Suprapubic skin (tissue), 4 donors: ENCODE measurements at regions not wholly inside any gene's neighbourhood (a gene's known extent, or its start where the extent isn't known, plus 50 kb on each side); places are given as distances from the start of the nearest gene placed in this dataset.

Experiments
- DNase-seq, 2 donors: peaks; one replicate each; pipeline ENCODE4 v3.0.0-alpha.2; 2019; ENCODE audit warnings: low spot score in 2 of 2
- H3K27ac ChIP-seq: fragments of 200-600 bp; sonication (generic); one replicate; pipeline ENCODE4 v1.5.1; 2019
- H3K27me3 ChIP-seq: fragments of 200-600 bp; sonication (generic); one replicate; pipeline ENCODE4 v1.5.1; 2019
- H3K36me3 ChIP-seq: fragments of 200-600 bp; sonication (generic); one replicate; pipeline ENCODE4 v1.5.1; 2019
- H3K4me1 ChIP-seq: fragments of 200-600 bp; sonication (generic); one replicate; pipeline ENCODE4 v1.5.1; 2019
- H3K4me3 ChIP-seq: fragments of 200-600 bp; sonication (generic); one replicate; pipeline ENCODE4 v1.5.1; 2019; ENCODE audit warnings: mild to moderate bottlenecking
- H3K9me3 ChIP-seq: fragments of 200-600 bp; sonication (generic); one replicate; pipeline ENCODE4 v1.5.1; 2019
- CTCF ChIP-seq, 2 donors: fragments of 200-600 bp in 1 of 2; fragments of 450-650 bp in 1 of 2; sonication (generic) in 1 of 2; IDR thresholded peaks; one replicate each; pipeline ENCODE4 v1.5.1; 2016 to 2019; ENCODE audit warnings: antibody characterized with exemption in 2 of 2, mild to moderate bottlenecking in 1 of 2, moderate library complexity in 1 of 2
- EP300 ChIP-seq: sonication (generic); formaldehyde crosslinking; IDR thresholded peaks from one replicate; pipeline ENCODE4 v1.6.1; 2017; ENCODE audit warnings: antibody characterized with exemption
- POLR2A ChIP-seq, 2 donors: fragments of 450-650 bp; IDR thresholded peaks; one replicate each; pipeline ENCODE4 v1.6.1; 2017; ENCODE audit warnings: antibody characterized with exemption in 2 of 2, mild to moderate bottlenecking in 2 of 2, moderate library complexity in 2 of 2
- POLR2AphosphoS5 ChIP-seq, 3 donors: sonication (generic); formaldehyde crosslinking; IDR thresholded peaks; one replicate each; pipeline ENCODE4 v1.6.1; 2017; ENCODE audit warnings: antibody characterized with exemption in 3 of 3
- WGBS: methylation state at CpG from one replicate; pipeline ENCODE4 v1.1.5; 2018; 5-methylcytosine and 5-hydroxymethylcytosine counted together

- DNase-seq = no peak
- Histone ChIP-seq H3K4me3 (no peak overlapping the region), H3K4me1 (no peaks in the 10 kb centered on the region), H3K27ac (no peak overlapping the region), H3K27me3 (no peaks in the 10 kb centered on the region), H3K9me3 (no peaks in the 10 kb centered on the region), H3K36me3 (no peaks in the 10 kb centered on the region)
- 59% methylated on average over 2 of the region's 2 CpGs for WGBS
- no peak for TF ChIP-seq CTCF (IDR thresholded peaks at IDR 0.05)
- no peak for TF ChIP-seq EP300
- TF ChIP-seq POLR2AphosphoS5 (IDR thresholded peaks at IDR 0.05) = no peak
- TF ChIP-seq POLR2A (IDR thresholded peaks at IDR 0.05) = no peak
Observed at GRCh38 chr3:86229775-86230094, 761.2 kb downstream of the VGLL3 start.

- 56% methylated on average over 4 of the region's 4 CpGs for WGBS
- H3K4me1 ChIP-seq = no peaks in the 10 kb centered on the region
- H3K9me3 ChIP-seq = no peaks in the 10 kb centered on the region
- H3K36me3 ChIP-seq = no peaks in the 10 kb centered on the region
- no peak overlapping the region for H3K4me3 ChIP-seq
- H3K27ac ChIP-seq = no peak overlapping the region
- TF ChIP-seq CTCF (IDR thresholded peaks at IDR 0.05) = no peak
- no peak for TF ChIP-seq POLR2AphosphoS5 (IDR thresholded peaks at IDR 0.05)
- no peak for TF ChIP-seq POLR2A (IDR thresholded peaks at IDR 0.05)
- TF ChIP-seq EP300 = no peak
- no peak for DNase-seq
- no peaks in the 10 kb centered on the region for H3K27me3 ChIP-seq
Observed at GRCh38 chr3:86229086-86229774, 761.7 kb downstream of the VGLL3 start.

GRCh38 chr3:86228101-86228500, 762.8 kb downstream of the VGLL3 start:
- Histone ChIP-seq H3K4me1 (no peaks in the 10 kb centered on the region), H3K36me3 (no peaks in the 10 kb centered on the region), H3K9me3 (no peaks in the 10 kb centered on the region), H3K27me3 (no peaks in the 10 kb centered on the region), H3K27ac (no peak overlapping the region), H3K4me3 (no peak overlapping the region)
- DNase-seq = no peak
- 72% methylated on average over 4 of the region's 4 CpGs for WGBS
- TF ChIP-seq POLR2A (IDR thresholded peaks at IDR 0.05) (no peak), EP300 (no peak), POLR2AphosphoS5 (IDR thresholded peaks at IDR 0.05) (no peak), CTCF (IDR thresholded peaks at IDR 0.05) (no peak)

GRCh38 chr3:86225461-86225860, 765.5 kb downstream of the VGLL3 start:
- Histone ChIP-seq H3K4me3 (no peak overlapping the region), H3K4me1 (no peaks in the 10 kb centered on the region), H3K27ac (no peak overlapping the region), H3K27me3 (no peaks in the 10 kb centered on the region), H3K9me3 (no peaks in the 10 kb centered on the region), H3K36me3 (no peaks in the 10 kb centered on the region)
- DNase-seq = no peak
- TF ChIP-seq EP300 = no peak
- no peak for TF ChIP-seq POLR2AphosphoS5 (IDR thresholded peaks at IDR 0.05)
- no peak for TF ChIP-seq CTCF (IDR thresholded peaks at IDR 0.05)
- no peak for TF ChIP-seq POLR2A (IDR thresholded peaks at IDR 0.05)
- WGBS = 63% methylated on average over 3 of the region's 3 CpGs

- Histone ChIP-seq H3K27me3 (no peaks in the 10 kb centered on the region), H3K4me3 (no peak overlapping the region), H3K27ac (no peak overlapping the region), H3K4me1 (no peaks in the 10 kb centered on the region), H3K9me3 (no peaks in the 10 kb centered on the region), H3K36me3 (no peaks in the 10 kb centered on the region)
- 93% methylated on average over 3 of the region's 3 CpGs for WGBS
- DNase-seq = no peak
- TF ChIP-seq CTCF (IDR thresholded peaks at IDR 0.05) (no peak), POLR2AphosphoS5 (IDR thresholded peaks at IDR 0.05) (no peak), POLR2A (IDR thresholded peaks at IDR 0.05) (no peak), EP300 (no peak)
Observed at GRCh38 chr3:86221601-86222000, 769.3 kb downstream of the VGLL3 start.
